Glutamatergic neuron (in vitro differentiated cells): ENCODE measurements at regions not wholly inside any gene's neighbourhood (a gene's known extent, or its start where the extent isn't known, plus 50 kb on each side); places are given as distances from the start of the nearest gene placed in this dataset.

ENCODE experiments used
- DNase-seq: peaks from one replicate; pipeline ENCODE4 v3.0.0; 2022
- H3K27ac Mint-ChIP-seq: one replicate; pipeline ENCODE4 v1.8.0; 2020; ENCODE audit warnings: mild to moderate bottlenecking, mixed read lengths, inconsistent platforms; ENCODE audit not compliant: unreplicated experiment
- H3K27me3 Mint-ChIP-seq: one replicate; pipeline ENCODE4 v1.8.0; 2020; ENCODE audit warnings: mild to moderate bottlenecking, moderate library complexity, mixed read lengths, inconsistent platforms; ENCODE audit not compliant: unreplicated experiment
- H3K36me3 Mint-ChIP-seq: one replicate; pipeline ENCODE4 v1.8.0; 2020; ENCODE audit warnings: mild to moderate bottlenecking, mixed read lengths, inconsistent platforms; ENCODE audit not compliant: unreplicated experiment
- H3K4me1 Mint-ChIP-seq: one replicate; pipeline ENCODE4 v1.8.0; 2020; ENCODE audit warnings: mild to moderate bottlenecking, low read depth, mixed read lengths, inconsistent platforms; ENCODE audit not compliant: unreplicated experiment
- H3K4me3 Mint-ChIP-seq: one replicate; pipeline ENCODE4 v1.8.0; 2020; ENCODE audit warnings: mild to moderate bottlenecking, mixed read lengths, inconsistent platforms; ENCODE audit not compliant: unreplicated experiment
- H3K9me3 Mint-ChIP-seq: one replicate; pipeline ENCODE4 v1.8.0; 2020; ENCODE audit warnings: mild to moderate bottlenecking, moderate library complexity, mixed read lengths, inconsistent platforms; ENCODE audit not compliant: unreplicated experiment
- CTCF ChIP-seq: fragments of 200-600 bp; sonication (generic); IDR thresholded peaks from one replicate; pipeline ENCODE4 v1.5.0; 2021; ENCODE audit not compliant: partially characterized antibody, unreplicated experiment

DNA sequence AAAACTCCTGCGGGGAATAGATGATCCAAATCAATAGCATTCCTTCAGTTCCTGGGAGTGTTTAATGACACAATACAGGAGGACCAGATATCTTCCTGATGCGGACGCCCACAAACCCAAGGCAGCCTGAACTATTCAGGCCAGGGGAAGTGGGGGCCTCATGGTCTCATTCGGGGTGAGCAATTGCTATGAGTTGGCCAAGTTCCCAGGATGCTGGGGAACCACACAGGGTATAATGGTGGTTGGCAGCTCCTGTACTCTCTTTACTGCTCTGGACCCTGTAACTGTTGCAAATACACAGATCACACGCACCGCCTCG is 401.2 kb downstream of the IRS2 start:
- Mint-ChIP-seq H3K4me3 (no peak overlapping the region), H3K27ac (no peak overlapping the region), H3K27me3 (no peaks in the 10 kb centered on the region), H3K9me3 (no peaks in the 10 kb centered on the region), H3K4me1 (peaks cover 8% of the 10 kb centered on the region), H3K36me3 (no peaks in the 10 kb centered on the region)
- DNase-seq = no peak
- no peak for TF ChIP-seq CTCF

GRCh38 chr13:109384491-109385241 is 401.7 kb downstream of the IRS2 start:
- Mint-ChIP-seq H3K27me3 (no peaks in the 10 kb centered on the region), H3K4me1 (peaks cover 5% of the 10 kb centered on the region), H3K36me3 (no peaks in the 10 kb centered on the region), H3K4me3 (no peak overlapping the region), H3K27ac (no peak overlapping the region), H3K9me3 (no peaks in the 10 kb centered on the region)
- TF ChIP-seq CTCF = no peak
- no peak for DNase-seq

DNA sequence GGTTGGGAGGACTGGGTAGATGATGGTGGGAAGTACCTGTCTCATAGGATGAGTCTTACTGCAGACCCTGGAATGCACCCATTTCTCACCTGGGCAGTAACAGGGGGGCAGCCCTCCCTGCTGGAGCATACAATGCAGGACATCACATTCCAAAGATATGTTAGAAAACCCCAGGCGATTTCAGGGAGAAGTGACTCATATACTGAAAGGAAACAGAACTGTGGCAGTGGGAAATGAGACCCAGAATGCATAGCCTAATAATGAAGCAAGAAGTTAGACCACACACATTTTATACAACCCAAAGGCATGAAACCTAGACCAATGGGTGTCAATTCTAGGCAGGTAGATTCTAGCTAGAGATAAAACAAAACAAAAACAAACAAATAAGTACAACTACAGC is 402.7 kb downstream of the IRS2 start:
- DNase-seq = no peak
- Mint-ChIP-seq H3K9me3 (peaks cover 2% of the 10 kb centered on the region), H3K36me3 (no peaks in the 10 kb centered on the region), H3K4me1 (peaks cover 6% of the 10 kb centered on the region), H3K27me3 (peaks cover 4% of the 10 kb centered on the region), H3K27ac (no peak overlapping the region), H3K4me3 (no peak overlapping the region)
- no peak for TF ChIP-seq CTCF

GRCh38 chr13:109381546-109382180 is 404.7 kb downstream of the IRS2 start:
- peaks cover 4% of the 10 kb centered on the region for H3K27me3 Mint-ChIP-seq
- no peak for TF ChIP-seq CTCF
- no peaks in the 10 kb centered on the region for H3K36me3 Mint-ChIP-seq
- H3K27ac Mint-ChIP-seq = no peak overlapping the region
- peaks cover 2% of the 10 kb centered on the region for H3K9me3 Mint-ChIP-seq
- H3K4me3 Mint-ChIP-seq = no peak overlapping the region
- no peak for DNase-seq
- peaks cover 9% of the 10 kb centered on the region for H3K4me1 Mint-ChIP-seq

DNA sequence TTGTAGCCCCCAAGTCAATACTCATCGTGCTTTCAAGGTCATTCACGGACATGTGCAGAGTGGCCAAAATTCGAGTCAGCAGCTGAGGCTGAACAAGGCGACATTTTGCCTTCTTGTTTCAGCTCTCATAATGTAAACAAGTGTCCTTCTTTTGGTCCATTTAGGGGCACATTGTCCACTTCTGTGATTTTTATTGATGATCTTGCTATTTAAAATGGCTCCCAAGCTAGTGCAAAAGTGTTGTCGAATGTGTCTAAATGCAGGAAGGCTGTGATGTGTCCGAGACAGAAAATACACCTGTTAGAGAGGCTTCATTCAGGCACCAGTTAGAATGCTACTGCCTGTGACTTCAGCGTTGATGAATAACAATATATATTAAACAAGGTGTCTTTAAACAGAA is 405.9 kb downstream of the IRS2 start:
- Mint-ChIP-seq H3K27me3 (peaks cover 4% of the 10 kb centered on the region), H3K4me3 (no peak overlapping the region), H3K4me1 (peaks cover 12% of the 10 kb centered on the region), H3K36me3 (no peaks in the 10 kb centered on the region), H3K9me3 (peaks cover 2% of the 10 kb centered on the region), H3K27ac (no peak overlapping the region)
- DNase-seq = no peak
- no peak for TF ChIP-seq CTCF
